Suprapubic skin (tissue), 4 donors: ENCODE measurements at regions not wholly inside any gene's neighbourhood (a gene's known extent, or its start where the extent isn't known, plus 50 kb on each side); places are given as distances from the start of the nearest gene placed in this dataset.

ENCODE experiments used
- DNase-seq, 2 donors: peaks; one replicate each; pipeline ENCODE4 v3.0.0-alpha.2; 2019; ENCODE audit warnings: low spot score in 2 of 2
- H3K27ac ChIP-seq: fragments of 200-600 bp; sonication (generic); one replicate; pipeline ENCODE4 v1.5.1; 2019
- H3K27me3 ChIP-seq: fragments of 200-600 bp; sonication (generic); one replicate; pipeline ENCODE4 v1.5.1; 2019
- H3K36me3 ChIP-seq: fragments of 200-600 bp; sonication (generic); one replicate; pipeline ENCODE4 v1.5.1; 2019
- H3K4me1 ChIP-seq: fragments of 200-600 bp; sonication (generic); one replicate; pipeline ENCODE4 v1.5.1; 2019
- H3K4me3 ChIP-seq: fragments of 200-600 bp; sonication (generic); one replicate; pipeline ENCODE4 v1.5.1; 2019; ENCODE audit warnings: mild to moderate bottlenecking
- H3K9me3 ChIP-seq: fragments of 200-600 bp; sonication (generic); one replicate; pipeline ENCODE4 v1.5.1; 2019
- CTCF ChIP-seq, 2 donors: fragments of 200-600 bp in 1 of 2; fragments of 450-650 bp in 1 of 2; sonication (generic) in 1 of 2; IDR thresholded peaks; one replicate each; pipeline ENCODE4 v1.5.1; 2016 to 2019; ENCODE audit warnings: antibody characterized with exemption in 2 of 2, mild to moderate bottlenecking in 1 of 2, moderate library complexity in 1 of 2
- EP300 ChIP-seq: sonication (generic); formaldehyde crosslinking; IDR thresholded peaks from one replicate; pipeline ENCODE4 v1.6.1; 2017; ENCODE audit warnings: antibody characterized with exemption
- POLR2A ChIP-seq, 2 donors: fragments of 450-650 bp; IDR thresholded peaks; one replicate each; pipeline ENCODE4 v1.6.1; 2017; ENCODE audit warnings: antibody characterized with exemption in 2 of 2, mild to moderate bottlenecking in 2 of 2, moderate library complexity in 2 of 2
- POLR2AphosphoS5 ChIP-seq, 3 donors: sonication (generic); formaldehyde crosslinking; IDR thresholded peaks; one replicate each; pipeline ENCODE4 v1.6.1; 2017; ENCODE audit warnings: antibody characterized with exemption in 3 of 3
- WGBS: methylation state at CpG from one replicate; pipeline ENCODE4 v1.1.5; 2018; 5-methylcytosine and 5-hydroxymethylcytosine counted together

- WGBS, result 86% methylated on average over 2 of the region's 2 CpGs
- TF ChIP-seq POLR2AphosphoS5 (IDR thresholded peaks at IDR 0.05), result no peak
- TF ChIP-seq EP300, result no peak
- no peak for TF ChIP-seq POLR2A (IDR thresholded peaks at IDR 0.05)
- no peak for TF ChIP-seq CTCF (IDR thresholded peaks at IDR 0.05)
- no peaks in the 10 kb centered on the region for H3K36me3 ChIP-seq
- DNase-seq, result no peak
- H3K27ac ChIP-seq, result no peak overlapping the region
- no peaks in the 10 kb centered on the region for H3K9me3 ChIP-seq
- no peaks in the 10 kb centered on the region for H3K27me3 ChIP-seq
- H3K4me1 ChIP-seq, result no peaks in the 10 kb centered on the region
- no peak overlapping the region for H3K4me3 ChIP-seq
Measured at GRCh38 chr16:52296076-52296475, 250.9 kb downstream of the TOX3 start.

- H3K9me3 ChIP-seq, result no peaks in the 10 kb centered on the region
Measured at GRCh38 chr16:52294660-52295059, 252.3 kb downstream of the TOX3 start.

GRCh38 chr16:52293204-52293603 is 253.7 kb downstream of the TOX3 start:
- WGBS, result 67% methylated on average over 2 of the region's 2 CpGs
- no peaks in the 10 kb centered on the region for H3K9me3 ChIP-seq
- H3K4me1 ChIP-seq, result no peaks in the 10 kb centered on the region
- H3K27me3 ChIP-seq, result no peaks in the 10 kb centered on the region
- H3K36me3 ChIP-seq, result no peaks in the 10 kb centered on the region
- no peak for DNase-seq
- H3K4me3 ChIP-seq, result no peak overlapping the region
- TF ChIP-seq EP300, result no peak
- TF ChIP-seq POLR2A (IDR thresholded peaks at IDR 0.05), result no peak
- TF ChIP-seq POLR2AphosphoS5 (IDR thresholded peaks at IDR 0.05), result no peak
- TF ChIP-seq CTCF (IDR thresholded peaks at IDR 0.05), result no peak
- H3K27ac ChIP-seq, result no peak overlapping the region

More at GRCh38 chr16:52294660-52295059, 252.3 kb downstream of the TOX3 start:
- H3K27me3 ChIP-seq, result no peaks in the 10 kb centered on the region
- DNase-seq, result no peak
- H3K27ac ChIP-seq, result no peak overlapping the region
- no peaks in the 10 kb centered on the region for H3K4me1 ChIP-seq
- no peaks in the 10 kb centered on the region for H3K36me3 ChIP-seq
- TF ChIP-seq POLR2A (IDR thresholded peaks at IDR 0.05) (no peak), POLR2AphosphoS5 (IDR thresholded peaks at IDR 0.05) (no peak), EP300 (no peak), CTCF (IDR thresholded peaks at IDR 0.05) (no peak)
- H3K4me3 ChIP-seq, result no peak overlapping the region
- 78% methylated on average over 3 of the region's 3 CpGs for WGBS

- H3K27ac ChIP-seq, result no peak overlapping the region
- no peaks in the 10 kb centered on the region for H3K27me3 ChIP-seq
- no peak for DNase-seq
- H3K4me1 ChIP-seq, result no peaks in the 10 kb centered on the region
- WGBS, result 74% methylated on average over 4 of the region's 4 CpGs
- H3K9me3 ChIP-seq, result no peaks in the 10 kb centered on the region
- no peak overlapping the region for H3K4me3 ChIP-seq
- no peak for TF ChIP-seq POLR2AphosphoS5 (IDR thresholded peaks at IDR 0.05)
- no peak for TF ChIP-seq POLR2A (IDR thresholded peaks at IDR 0.05)
- TF ChIP-seq CTCF (IDR thresholded peaks at IDR 0.05), result no peak
- TF ChIP-seq EP300, result no peak
- no peaks in the 10 kb centered on the region for H3K36me3 ChIP-seq
Measured at GRCh38 chr16:52283584-52284375, 263.2 kb downstream of the TOX3 start.

DNA sequence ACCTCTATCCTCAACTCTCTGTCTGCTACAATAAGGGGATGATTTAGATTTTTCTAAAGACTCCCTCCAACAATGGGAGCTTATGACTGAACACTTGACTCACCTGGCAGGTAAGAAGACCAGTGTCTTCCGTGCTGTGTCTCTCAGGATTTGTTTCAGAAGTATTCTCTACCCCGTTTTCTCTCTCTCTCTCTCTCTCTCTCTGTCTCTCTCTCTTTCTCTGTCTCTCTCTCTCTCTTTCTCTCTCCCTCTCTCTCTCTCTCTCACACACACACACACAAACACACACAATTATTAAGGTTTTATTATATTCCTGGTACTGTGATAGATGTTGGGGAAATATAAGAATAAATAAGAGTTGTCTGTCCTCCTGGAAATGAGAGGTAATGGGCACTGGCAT is 263.9 kb downstream of the TOX3 start:
- WGBS, result 83% methylated on average over 2 of the region's 2 CpGs
- Histone ChIP-seq H3K27ac (no peak overlapping the region), H3K4me3 (no peak overlapping the region), H3K36me3 (no peaks in the 10 kb centered on the region), H3K9me3 (no peaks in the 10 kb centered on the region), H3K27me3 (no peaks in the 10 kb centered on the region), H3K4me1 (no peaks in the 10 kb centered on the region)
- no peak for DNase-seq
- TF ChIP-seq CTCF (IDR thresholded peaks at IDR 0.05) (no peak), POLR2A (IDR thresholded peaks at IDR 0.05) (no peak), EP300 (no peak), POLR2AphosphoS5 (IDR thresholded peaks at IDR 0.05) (no peak)
